ENCODE measurements at regions not wholly inside any gene's neighbourhood (a gene's known extent, or its start where the extent isn't known, plus 50 kb on each side); places are given as distances from the start of the nearest gene placed in this dataset.

DNA sequence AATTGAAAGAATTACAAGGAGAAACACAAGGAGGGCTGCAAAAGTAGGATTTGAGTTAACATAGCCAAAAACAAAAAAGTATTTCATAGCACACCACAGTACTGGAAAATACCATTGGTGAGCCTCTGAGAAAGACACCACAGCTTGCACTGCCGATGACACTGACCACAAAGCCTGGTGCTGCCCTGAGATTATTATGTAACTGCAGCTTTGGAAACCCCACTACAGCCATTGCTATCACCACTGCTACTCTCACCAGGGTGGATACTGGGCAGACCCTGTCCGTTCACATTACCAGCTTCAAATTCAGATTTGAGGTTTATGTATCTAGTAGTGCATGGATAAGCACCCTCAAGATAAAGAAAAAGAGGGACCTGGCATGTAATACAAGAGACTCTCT lies 1246.7 kb upstream of the SORCS1 start:
- no peak overlapping the region for H3K27ac ChIP-seq (ENCODE audit: insufficient read depth, low read length)
- H2BK20ac ChIP-seq (ENCODE audit: low read depth, low read length): no peak overlapping the region
- DNase-seq: no peak
- H3K56ac ChIP-seq (ENCODE audit: extremely low read depth, insufficient read depth, low read length): no peak overlapping the region
- H3K9me1 ChIP-seq (ENCODE audit: insufficient read depth, low read length): no peaks in the 10 kb centered on the region
- H3K23ac ChIP-seq (ENCODE audit: low read depth, low read length): no peak overlapping the region
- H2AFZ ChIP-seq (replicated peaks; ENCODE audit: low read length, poor library complexity): no peak overlapping the region
- no peaks in the 10 kb centered on the region for H3K9me3 ChIP-seq (ENCODE audit: control insufficient read depth, insufficient read depth, low read length)
- dilution Hi-C loops (cut with HindIII; ENCODE audit: low sequenced_read_pairs, unreplicated experiment) (no loop called here), intact Hi-C loops (cut with micrococcal nuclease) (no loop called here), in situ Hi-C loops (cut with MboI; ENCODE audit: low sequenced_read_pairs) (no loop called here)
- H3K79me1 ChIP-seq (ENCODE audit: low read depth in 1 of 2, low read length in 2 of 2): no peaks in the 10 kb centered on the region
- no peak overlapping the region for H3K18ac ChIP-seq (ENCODE audit: low read depth, low read length)
- H4K8ac ChIP-seq (ENCODE audit: low read depth in 2 of 2, low read length in 2 of 2): no peak overlapping the region
- TF ChIP-seq, protein P1, sequence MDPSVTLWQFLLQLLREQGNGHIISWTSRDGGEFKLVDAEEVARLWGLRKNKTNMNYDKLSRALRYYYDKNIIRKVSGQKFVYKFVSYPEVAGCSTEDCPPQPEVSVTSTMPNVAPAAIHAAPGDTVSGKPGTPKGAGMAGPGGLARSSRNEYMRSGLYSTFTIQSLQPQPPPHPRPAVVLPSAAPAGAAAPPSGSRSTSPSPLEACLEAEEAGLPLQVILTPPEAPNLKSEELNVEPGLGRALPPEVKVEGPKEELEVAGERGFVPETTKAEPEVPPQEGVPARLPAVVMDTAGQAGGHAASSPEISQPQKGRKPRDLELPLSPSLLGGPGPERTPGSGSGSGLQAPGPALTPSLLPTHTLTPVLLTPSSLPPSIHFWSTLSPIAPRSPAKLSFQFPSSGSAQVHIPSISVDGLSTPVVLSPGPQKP (IDR thresholded peaks at IDR 0.05; ENCODE audit: borderline replicate concordance, low read depth, low read length): no peak
- no peak for TF ChIP-seq POLR2A (IDR thresholded peaks at IDR 0.05; ENCODE audit: low read depth, low read length)
- TF ChIP-seq, protein P2, sequence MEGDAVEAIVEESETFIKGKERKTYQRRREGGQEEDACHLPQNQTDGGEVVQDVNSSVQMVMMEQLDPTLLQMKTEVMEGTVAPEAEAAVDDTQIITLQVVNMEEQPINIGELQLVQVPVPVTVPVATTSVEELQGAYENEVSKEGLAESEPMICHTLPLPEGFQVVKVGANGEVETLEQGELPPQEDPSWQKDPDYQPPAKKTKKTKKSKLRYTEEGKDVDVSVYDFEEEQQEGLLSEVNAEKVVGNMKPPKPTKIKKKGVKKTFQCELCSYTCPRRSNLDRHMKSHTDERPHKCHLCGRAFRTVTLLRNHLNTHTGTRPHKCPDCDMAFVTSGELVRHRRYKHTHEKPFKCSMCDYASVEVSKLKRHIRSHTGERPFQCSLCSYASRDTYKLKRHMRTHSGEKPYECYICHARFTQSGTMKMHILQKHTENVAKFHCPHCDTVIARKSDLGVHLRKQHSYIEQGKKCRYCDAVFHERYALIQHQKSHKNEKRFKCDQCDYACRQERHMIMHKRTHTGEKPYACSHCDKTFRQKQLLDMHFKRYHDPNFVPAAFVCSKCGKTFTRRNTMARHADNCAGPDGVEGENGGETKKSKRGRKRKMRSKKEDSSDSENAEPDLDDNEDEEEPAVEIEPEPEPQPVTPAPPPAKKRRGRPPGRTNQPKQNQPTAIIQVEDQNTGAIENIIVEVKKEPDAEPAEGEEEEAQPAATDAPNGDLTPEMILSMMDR (conservative IDR thresholded peaks at IDR 0.05; ENCODE audit: low read depth, low read length): no peak
- TF ChIP-seq CHD1 (IDR thresholded peaks at IDR 0.05; ENCODE audit: low read depth, low read length): no peak
- TF ChIP-seq SMC3 (IDR thresholded peaks at IDR 0.05; ENCODE audit: low read depth, low read length): no peak
- no CpG with 5 or more reads among the region's 2 CpGs for WGBS, 2 experiments (ENCODE audit: extremely low coverage in 2 of 2, insufficient read length in 1 of 2)
- BruUV-seq (replicated peaks): no TSS peak
- H3K4me2 ChIP-seq (ENCODE audit: low read depth, low read length): no peak overlapping the region
- H3K4me3 ChIP-seq (ENCODE audit: insufficient read depth, low read depth, low read length): no peak overlapping the region
- POLR2A ChIA-PET (ENCODE audit: unreplicated experiment): no interaction called here
- no peak for ATAC-seq (ENCODE audit: low read depth)
- H4K5ac ChIP-seq (ENCODE audit: low read depth, low read length): no peak overlapping the region
- H4K20me1 ChIP-seq (ENCODE audit: insufficient read depth, low read length): no peaks in the 10 kb centered on the region
- no peak overlapping the region for H3K14ac ChIP-seq (replicated peaks; ENCODE audit: low read depth, low read length)
- no peak overlapping the region for H2BK5ac ChIP-seq (ENCODE audit: low read depth, low read length, poor library complexity, severe bottlenecking)
- H3K36me3 ChIP-seq (ENCODE audit: control insufficient read depth, insufficient read depth, low read length): no peaks in the 10 kb centered on the region
- H2AK5ac ChIP-seq (ENCODE audit: low read depth, low read length): no peak overlapping the region
- no peak overlapping the region for H2AK9ac ChIP-seq (replicated peaks; ENCODE audit: low read depth, low read length, poor library complexity)
- H2BK120ac ChIP-seq (ENCODE audit: low read depth, low read length): no peak overlapping the region
- CTCF ChIA-PET: no interaction called here
- no peak overlapping the region for H3K4ac ChIP-seq (ENCODE audit: low read depth, low read length)
- H3K9ac ChIP-seq (ENCODE audit: low read depth, low read length): no peak overlapping the region
- no peak overlapping the region for H2BK15ac ChIP-seq (ENCODE audit: low read depth, low read length)
- no peaks in the 10 kb centered on the region for H3K4me1 ChIP-seq (ENCODE audit: control insufficient read depth, insufficient read depth, low read length)
- no peaks in the 10 kb centered on the region for H3K27me3 ChIP-seq (ENCODE audit: control insufficient read depth, insufficient read depth, low read length)
- no peak overlapping the region for H4K91ac ChIP-seq (ENCODE audit: insufficient read depth, low read depth, low read length)

All from IMR-90 (cell line).